Prostate gland (tissue), 2 donors: ENCODE measurements at regions not wholly inside any gene's neighbourhood (a gene's known extent, or its start where the extent isn't known, plus 50 kb on each side); places are given as distances from the start of the nearest gene placed in this dataset.

Source experiments
- DNase-seq: peaks from one replicate; pipeline ENCODE4 v3.0.0-alpha.2; 2019; ENCODE audit warnings: low spot score
- H3K27ac ChIP-seq, 2 donors: fragments of 200-600 bp; sonication (generic); 2 replicates each; pipeline ENCODE4 v1.5.1; 2017 to 2019
- H3K27me3 ChIP-seq: fragments of 200-600 bp; sonication (generic); replicated peaks from 2 replicates; pipeline ENCODE4 v1.5.1; 2019; ENCODE audit not compliant: insufficient read depth
- H3K36me3 ChIP-seq, 2 donors: fragments of 200-600 bp; sonication (generic); 1 replicate in 1 of 2; 2 replicates in 1 of 2; pipeline versions ENCODE4 v1.5.1 to v1.8.1; 2017 to 2019
- H3K4me1 ChIP-seq: fragments of 200-600 bp; sonication (generic); replicated peaks from 2 replicates; pipeline ENCODE4 v1.5.1; 2019
- H3K4me3 ChIP-seq, 2 donors: fragments of 200-600 bp; sonication (generic); 2 replicates each; pipeline ENCODE4 v1.5.1; 2017 to 2019
- H3K9me3 ChIP-seq: fragments of 200-600 bp; sonication (generic); 2 replicates; pipeline ENCODE4 v1.5.1; 2017
- CTCF ChIP-seq, 4 experiments: fragments of 200-600 bp in 2 of 4; fragments of 450-650 bp in 2 of 4; sonication (generic) in 2 of 4; IDR thresholded peaks; 1 replicate in 3 of 4; 2 replicates in 1 of 4; pipeline ENCODE4 v1.5.1; 2016 to 2019; ENCODE audit warnings: antibody characterized with exemption in 4 of 4, mild to moderate bottlenecking in 2 of 4, moderate library complexity in 2 of 4
- POLR2A ChIP-seq: fragments of 450-650 bp; IDR thresholded peaks from one replicate; pipeline ENCODE4 v1.6.1; 2016; ENCODE audit warnings: antibody characterized with exemption, mild to moderate bottlenecking
- POLR2AphosphoS5 ChIP-seq: sonication (generic); formaldehyde crosslinking; IDR thresholded peaks from one replicate; pipeline ENCODE4 v1.6.1; 2017; ENCODE audit warnings: antibody characterized with exemption
- WGBS: methylation state at CpG from one replicate; pipeline ENCODE4 v1.1.5; 2018; 5-methylcytosine and 5-hydroxymethylcytosine counted together
- intact Hi-C: fragments of 100-400 bp; cut with DNase I; formaldehyde crosslinking; loops from one replicate; pipeline ENCODE4 v1.14.2; 2022

- 63% methylated on average over 5 of the region's 5 CpGs for WGBS
- intact Hi-C loops: no loop called here
- H3K27ac ChIP-seq: no peak overlapping the region
- no peak for DNase-seq
- TF ChIP-seq POLR2AphosphoS5: no peak
- no peak for TF ChIP-seq CTCF (IDR thresholded peaks at IDR 0.05)
- TF ChIP-seq POLR2A: no peak
- H3K4me1 ChIP-seq: no peaks in the 10 kb centered on the region
- H3K9me3 ChIP-seq: no peaks in the 10 kb centered on the region
- H3K27me3 ChIP-seq: no peaks in the 10 kb centered on the region
- no peaks in the 10 kb centered on the region for H3K36me3 ChIP-seq
- no peak overlapping the region for H3K4me3 ChIP-seq
Observed at GRCh38 chr17:15078570-15078969, 186.6 kb downstream of the PMP22 start.

GRCh38 chr17:15076991-15077663 is 188.0 kb downstream of the PMP22 start:
- Histone ChIP-seq H3K4me3 (no peak overlapping the region), H3K4me1 (no peaks in the 10 kb centered on the region), H3K9me3 (no peaks in the 10 kb centered on the region), H3K36me3 (no peaks in the 10 kb centered on the region), H3K27me3 (no peaks in the 10 kb centered on the region), H3K27ac (no peak overlapping the region)
- TF ChIP-seq POLR2A (no peak), CTCF (IDR thresholded peaks at IDR 0.05) (no peak), POLR2AphosphoS5 (no peak)
- DNase-seq: no peak
- intact Hi-C loops: no loop called here
- 80% methylated on average over 6 of the region's 6 CpGs for WGBS

- no peak for DNase-seq
- intact Hi-C loops: no loop called here
- TF ChIP-seq POLR2A: no peak
- TF ChIP-seq POLR2AphosphoS5: no peak
- TF ChIP-seq CTCF (IDR thresholded peaks at IDR 0.05): no peak
- no peak overlapping the region for H3K27ac ChIP-seq
- H3K9me3 ChIP-seq: no peaks in the 10 kb centered on the region
- H3K4me3 ChIP-seq: no peak overlapping the region
- WGBS: 42% methylated on average over 4 of the region's 4 CpGs
- H3K36me3 ChIP-seq: no peaks in the 10 kb centered on the region
- H3K27me3 ChIP-seq: no peaks in the 10 kb centered on the region
- H3K4me1 ChIP-seq: no peaks in the 10 kb centered on the region
Observed at GRCh38 chr17:15051933-15052332, 213.2 kb downstream of the PMP22 start.

- TF ChIP-seq POLR2A (no peak), POLR2AphosphoS5 (no peak), CTCF (IDR thresholded peaks at IDR 0.05) (no peak)
- intact Hi-C loops: no loop called here
- H3K4me3 ChIP-seq: no peak overlapping the region
- DNase-seq: no peak
- no peak overlapping the region for H3K27ac ChIP-seq
- no peaks in the 10 kb centered on the region for H3K4me1 ChIP-seq
- H3K36me3 ChIP-seq: no peaks in the 10 kb centered on the region
- H3K9me3 ChIP-seq: no peaks in the 10 kb centered on the region
- 83% methylated on average over 5 of the region's 5 CpGs for WGBS
- no peaks in the 10 kb centered on the region for H3K27me3 ChIP-seq
Observed at GRCh38 chr17:15049795-15050160, 215.3 kb downstream of the PMP22 start.

GRCh38 chr17:15048933-15049794 is 216.0 kb downstream of the PMP22 start:
- no peak for DNase-seq
- H3K4me3 ChIP-seq: no peak overlapping the region
- no peak for TF ChIP-seq POLR2A
- TF ChIP-seq POLR2AphosphoS5: no peak
- no peak for TF ChIP-seq CTCF (IDR thresholded peaks at IDR 0.05)
- H3K4me1 ChIP-seq: no peaks in the 10 kb centered on the region
- intact Hi-C loops: no loop called here
- no peak overlapping the region for H3K27ac ChIP-seq
- no peaks in the 10 kb centered on the region for H3K36me3 ChIP-seq
- H3K9me3 ChIP-seq: no peaks in the 10 kb centered on the region
- H3K27me3 ChIP-seq: no peaks in the 10 kb centered on the region
- 22% methylated on average over 6 of the region's 6 CpGs for WGBS
